ENCODE measurements at regions not wholly inside any gene's neighbourhood (a gene's known extent, or its start where the extent isn't known, plus 50 kb on each side); places are given as distances from the start of the nearest gene placed in this dataset.

DNA sequence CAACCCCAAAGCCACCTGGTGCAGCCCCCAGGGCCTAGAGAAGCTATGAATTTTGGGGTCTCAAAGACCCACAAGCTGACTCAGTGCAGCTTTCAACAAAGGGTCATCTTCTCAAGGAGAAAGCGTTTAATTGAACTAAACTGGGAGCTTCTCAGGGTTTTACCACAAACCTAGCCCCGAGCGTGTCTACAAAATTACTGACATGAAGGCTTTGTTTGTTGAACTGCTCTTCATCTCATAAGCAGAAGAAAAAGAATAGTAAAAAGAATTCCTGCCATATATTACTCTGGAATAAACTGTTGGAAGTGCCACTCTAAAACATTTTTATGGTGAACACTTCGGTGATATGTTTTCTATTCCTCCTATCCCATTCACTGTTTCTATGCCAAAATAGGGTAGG lies 50.8 kb upstream of the INCENP start:
- ATAC-seq: no peak
- no peak for DNase-seq

DNA sequence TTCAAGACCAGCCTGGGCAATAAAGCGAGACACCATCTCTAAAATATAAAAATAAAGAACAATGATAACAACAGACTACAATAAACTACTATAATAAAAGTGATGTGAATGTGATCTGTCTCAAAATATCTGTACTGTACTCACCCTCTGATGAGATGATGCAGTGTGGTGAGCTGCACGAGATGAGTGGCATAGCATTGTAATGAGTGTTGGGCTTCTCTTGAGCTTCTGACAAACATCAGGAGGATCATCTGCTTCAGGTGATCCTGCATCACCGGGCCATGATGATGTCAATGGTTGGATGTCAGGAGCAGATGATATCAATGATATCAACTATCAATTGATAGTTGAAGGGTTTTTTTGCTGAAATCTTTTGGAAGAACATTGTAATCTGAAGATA lies 52.4 kb upstream of the INCENP start:
- ATAC-seq: no peak
- no peak for DNase-seq

DNA sequence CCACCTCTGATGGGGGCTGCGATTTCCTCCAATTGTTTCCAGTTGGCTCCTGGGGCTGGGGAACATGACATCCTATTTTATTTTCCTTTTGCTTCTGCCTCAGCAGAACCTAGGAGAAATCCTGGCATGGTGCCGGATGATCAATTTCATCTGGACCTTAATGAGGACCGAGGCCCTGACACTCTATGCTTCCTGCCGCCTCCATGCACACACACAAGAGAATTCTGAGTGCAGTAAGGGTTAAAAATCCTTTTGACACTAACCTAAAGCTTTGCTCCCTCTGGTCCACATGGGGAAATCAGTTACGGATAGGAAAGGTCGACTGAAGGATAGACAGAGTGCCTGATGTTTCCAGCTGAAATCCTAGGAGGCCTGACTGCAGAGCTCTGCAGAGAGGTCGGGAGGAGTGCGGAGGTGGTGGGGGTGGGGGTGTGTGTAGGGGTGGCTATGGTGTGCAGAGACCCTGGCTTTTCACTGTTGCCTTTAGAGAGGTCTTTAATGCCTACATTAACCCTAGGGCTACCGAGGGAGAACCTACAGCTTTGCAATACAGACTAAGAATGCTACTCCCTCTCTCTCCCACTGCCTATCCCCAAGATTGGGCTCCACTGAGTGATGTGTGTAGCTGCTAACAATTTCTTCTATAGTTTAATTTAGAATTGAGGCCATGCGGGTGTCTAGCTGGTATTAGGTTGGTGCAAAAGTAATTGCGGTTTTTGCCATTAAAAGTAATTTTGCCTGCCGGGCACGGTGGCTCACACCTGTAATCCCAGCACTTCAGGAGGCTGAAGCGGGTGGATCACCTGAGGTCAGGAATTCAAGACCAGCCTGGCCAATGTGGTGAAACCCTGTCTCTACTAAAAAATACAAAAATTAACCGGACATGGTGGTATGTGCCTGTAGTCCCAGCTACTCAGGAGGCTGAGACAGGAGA lies 53.6 kb upstream of the INCENP start:
- ATAC-seq (no peak), DNase-seq (no peak)

DNA sequence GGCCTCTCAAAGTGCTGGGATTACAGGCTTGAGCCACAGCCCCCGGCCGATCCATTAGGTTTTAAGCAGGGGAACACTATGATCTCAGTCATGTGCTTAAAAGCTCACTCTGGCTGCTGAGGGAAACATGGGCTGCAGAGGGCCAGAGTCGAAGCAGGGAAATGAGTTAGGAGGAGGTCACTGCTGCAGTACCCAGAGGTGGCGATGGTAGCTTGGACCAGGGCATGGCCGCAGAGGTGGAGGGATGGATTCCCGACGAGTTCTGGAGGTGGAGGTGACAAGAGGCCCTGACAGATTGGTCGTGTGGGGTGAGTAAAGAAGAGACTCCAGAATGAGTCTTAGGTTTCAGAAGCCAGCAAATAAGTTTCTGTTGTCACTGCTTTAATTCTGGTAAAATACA lies 54.4 kb upstream of the INCENP start:
- ATAC-seq (no peak), DNase-seq (no peak)

- ATAC-seq (no peak), DNase-seq (no peak)
These were observed 55.1 kb upstream of the INCENP start for GRCh38 chr11:62068730-62069129.

DNA sequence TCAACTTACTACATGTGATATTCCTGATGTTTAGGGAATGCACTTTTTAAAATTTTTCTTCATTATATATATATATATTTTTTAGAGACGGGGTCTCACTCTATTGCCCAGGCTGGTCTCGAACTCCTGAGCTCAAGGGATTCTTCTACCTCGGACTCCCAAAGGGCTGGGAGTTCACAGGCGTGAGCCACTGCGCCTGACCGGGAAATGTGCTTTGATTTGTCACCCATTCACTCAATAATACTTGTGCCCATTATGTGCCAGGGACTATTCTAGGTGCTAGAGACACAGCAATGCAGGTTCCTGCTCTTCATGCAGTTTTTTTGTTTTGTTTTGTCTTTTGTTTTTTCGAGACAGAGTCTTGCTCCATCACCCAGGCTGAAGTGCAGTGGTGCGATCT lies 56.1 kb upstream of the INCENP start:
- no peak for DNase-seq
- ATAC-seq: no peak

GRCh38 chr11:62064221-62064620 lies 59.6 kb upstream of the INCENP start:
- ATAC-seq (no peak), DNase-seq (no peak)

DNA sequence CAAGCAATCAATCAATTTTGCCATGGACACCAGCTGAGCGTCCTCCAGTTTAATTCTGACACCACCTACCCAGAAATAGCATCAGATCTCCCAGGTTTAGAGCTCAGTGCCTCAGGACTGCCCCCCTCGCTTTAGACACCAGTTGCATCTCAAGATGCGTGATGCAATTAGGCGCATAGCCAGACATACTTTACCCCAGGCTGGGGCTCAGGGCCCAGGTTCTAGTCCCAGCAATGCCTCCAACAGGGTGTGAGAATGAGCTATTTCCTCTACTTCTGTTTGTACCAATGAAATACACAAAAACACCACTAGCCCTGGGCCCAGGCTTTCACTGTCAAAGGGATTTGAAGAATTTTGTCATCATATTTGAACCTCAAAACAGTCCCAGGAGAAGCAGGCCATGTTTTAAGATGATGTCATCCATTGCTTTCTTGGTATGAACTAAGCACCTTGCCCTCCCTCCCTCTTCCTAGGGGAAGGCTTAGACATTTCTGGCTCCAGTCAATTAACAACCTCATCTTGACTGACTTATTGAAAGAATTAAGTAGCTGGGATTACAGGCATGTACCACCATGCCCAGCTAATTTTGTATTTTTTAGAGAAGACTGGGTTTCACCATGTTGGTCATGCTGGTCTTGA lies 61.5 kb upstream of the INCENP start:
- DNase-seq (no peak), ATAC-seq (no peak)

DNA sequence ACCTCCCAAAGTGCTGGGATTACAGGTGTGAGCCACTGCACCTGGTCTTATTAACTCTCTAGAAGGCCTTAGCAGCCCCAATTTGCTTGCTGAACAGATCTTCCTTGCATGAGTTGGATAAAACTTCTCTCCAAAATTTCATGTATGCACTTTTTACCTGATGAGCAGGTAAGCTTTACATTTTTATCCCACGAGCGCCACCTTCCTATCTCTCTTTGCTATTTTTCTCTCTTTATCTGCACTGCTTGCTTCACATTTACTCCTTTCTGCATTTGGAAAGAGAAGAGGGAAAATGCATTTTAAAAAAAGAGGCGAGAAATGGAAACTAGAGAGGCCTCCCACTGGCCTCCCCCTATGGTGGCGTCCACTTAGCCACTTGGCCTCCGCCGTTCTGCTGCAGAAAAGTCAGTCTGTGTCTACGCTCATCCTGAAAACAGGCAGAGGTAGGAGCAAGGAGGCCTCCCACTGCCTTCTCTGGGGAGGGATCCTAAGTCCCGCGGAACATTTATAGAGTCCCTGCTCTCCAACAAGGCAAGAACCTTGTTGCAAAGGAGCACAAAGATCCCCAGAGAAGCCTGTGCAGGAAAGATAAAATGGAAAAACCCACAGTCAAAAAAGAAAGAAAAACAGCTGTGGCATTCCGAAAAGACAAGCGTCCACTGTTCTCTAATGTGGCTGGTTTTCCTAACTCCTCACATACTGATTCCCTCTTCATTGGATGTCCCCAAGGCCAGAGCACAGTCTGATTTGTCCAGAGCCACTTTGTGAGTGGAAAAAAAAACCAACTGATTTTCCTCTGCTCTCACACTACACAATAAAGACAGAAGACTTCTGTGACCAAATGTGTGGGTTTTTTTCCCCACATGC lies 62.2 kb upstream of the INCENP start:
- DNase-seq (no peak), ATAC-seq (no peak)

GRCh38 chr11:62057069-62057468 lies 66.7 kb upstream of the INCENP start:
- ATAC-seq: no peak

DNA sequence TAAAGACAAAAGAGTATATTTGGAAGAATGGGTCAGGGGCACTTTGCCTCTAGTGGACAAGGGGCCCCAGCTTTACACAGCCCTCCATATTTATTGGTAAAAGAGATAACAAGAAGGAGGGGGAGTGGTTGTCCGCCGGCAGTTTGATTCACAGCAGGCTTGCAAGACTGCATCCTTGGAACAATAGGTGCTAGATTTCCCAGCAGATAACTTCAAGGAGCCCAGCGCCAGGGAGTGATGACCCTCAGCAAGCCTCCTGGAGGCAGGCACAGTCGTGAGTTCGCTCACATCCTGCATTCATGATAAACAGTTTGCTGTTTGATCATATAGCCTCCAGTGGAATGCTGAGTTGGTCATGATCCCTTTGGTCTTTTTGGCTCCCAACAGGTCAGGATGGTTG lies 67.8 kb upstream of the INCENP start:
- DNase-seq: no peak

More at GRCh38 chr11:62057069-62057468, 66.7 kb upstream of the INCENP start:
- DNase-seq: no peak

DNA sequence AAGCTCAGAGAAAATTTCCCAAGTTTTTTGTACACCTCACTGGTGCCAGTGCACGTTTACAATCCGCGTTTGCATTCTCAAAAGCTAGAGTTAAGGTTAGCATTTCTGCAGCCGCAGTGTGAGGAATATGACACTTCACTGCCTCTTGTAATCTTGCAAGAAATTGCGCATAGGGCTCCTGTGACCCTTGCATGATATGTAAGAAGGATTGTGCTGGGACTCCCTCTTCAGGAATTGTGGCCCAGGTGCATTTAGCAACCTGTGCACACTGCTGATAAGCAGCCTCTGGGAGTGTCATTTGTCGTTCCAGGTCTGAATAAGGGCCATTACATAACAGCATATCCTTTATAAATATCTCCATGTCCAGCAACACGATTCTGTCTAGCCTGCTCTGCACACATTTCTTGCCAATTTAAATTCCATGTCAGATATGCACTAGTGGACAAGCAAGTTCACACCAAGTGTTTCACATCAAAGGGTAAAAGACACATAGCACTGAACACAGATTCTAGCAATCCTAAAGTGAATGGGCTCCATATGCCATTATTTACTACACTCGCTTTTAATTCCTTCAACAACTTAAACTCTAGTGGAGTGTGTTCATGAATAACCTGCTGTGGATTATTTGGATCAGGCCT lies 69.2 kb upstream of the INCENP start:
- DNase-seq: no peak
- no peak for ATAC-seq

More for the DNA sequence above, 67.8 kb upstream of the INCENP start:
- ATAC-seq: no peak

- ATAC-seq (no peak), DNase-seq (no peak)
These were observed 69.7 kb upstream of the INCENP start for GRCh38 chr11:62054081-62054480.

DNA sequence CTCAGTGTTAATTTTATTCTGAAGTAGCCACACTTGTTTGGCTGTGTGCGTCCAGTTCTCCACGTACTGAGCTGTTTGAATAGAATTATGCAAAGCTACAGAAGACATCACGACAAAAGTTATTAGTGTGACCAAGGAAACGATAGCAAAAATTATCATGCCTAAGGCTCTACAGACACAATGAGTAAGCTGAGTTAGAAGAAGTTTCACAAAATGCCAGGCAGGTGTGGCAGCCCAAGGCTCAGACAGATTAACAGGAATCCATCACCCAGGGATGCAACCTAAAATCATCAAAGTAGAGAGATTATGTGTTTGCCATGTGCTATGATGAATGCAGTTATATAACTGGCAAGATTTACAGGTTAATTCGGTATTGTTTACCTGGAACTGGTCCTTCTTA lies 73.1 kb upstream of the INCENP start:
- ATAC-seq: no peak
- DNase-seq: no peak

DNA sequence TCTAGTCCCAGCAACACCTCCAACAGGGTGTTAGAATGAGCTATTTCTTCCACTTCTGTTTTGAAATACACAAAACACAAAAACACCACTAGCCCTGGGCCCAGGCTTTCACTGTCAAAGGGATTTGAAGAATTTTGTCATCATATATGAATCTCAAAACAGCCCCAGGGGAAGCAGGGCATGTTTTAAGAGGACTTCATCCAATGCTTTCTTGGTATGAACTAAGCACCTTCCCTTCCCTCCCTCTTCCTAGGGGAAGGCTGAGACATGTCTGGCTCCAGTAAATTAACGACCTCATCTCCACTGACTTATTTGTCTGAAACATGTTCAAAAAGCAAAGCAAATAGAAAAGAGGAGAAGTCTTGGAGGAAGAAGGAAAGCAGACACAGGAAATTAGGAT lies 75.7 kb upstream of the INCENP start:
- ATAC-seq (no peak), DNase-seq (no peak)

DNA sequence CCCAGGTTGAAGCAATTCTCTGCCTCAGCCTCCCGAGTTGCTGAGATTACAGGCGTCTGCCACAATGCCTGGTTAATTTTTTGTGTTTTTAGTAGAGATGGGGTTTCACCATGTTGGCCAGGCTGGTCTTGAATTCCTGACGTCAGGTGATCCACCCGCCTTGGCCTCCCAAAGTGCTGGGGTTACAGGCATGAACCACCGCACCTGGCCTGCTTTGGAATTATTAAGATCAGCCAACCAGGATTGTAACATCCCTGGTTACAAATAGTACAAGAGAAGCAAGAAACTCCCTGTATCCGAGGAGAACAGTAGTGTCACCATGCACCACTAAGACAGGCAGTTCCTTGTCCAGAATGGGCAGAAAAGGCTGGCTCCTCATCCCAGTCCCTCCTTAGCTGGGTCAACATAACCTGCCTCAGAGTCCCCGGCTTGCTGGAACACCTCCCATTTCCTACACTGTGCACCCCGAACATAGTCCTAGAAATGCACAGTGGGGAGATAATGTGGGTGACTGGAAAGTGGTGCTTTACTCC lies 77.2 kb upstream of the INCENP start:
- DNase-seq (no peak), ATAC-seq (no peak)

GRCh38 chr11:62044639-62045121 lies 77.2 kb upstream of the FTH1 start:
- no peak for ATAC-seq
- DNase-seq: no peak

DNA sequence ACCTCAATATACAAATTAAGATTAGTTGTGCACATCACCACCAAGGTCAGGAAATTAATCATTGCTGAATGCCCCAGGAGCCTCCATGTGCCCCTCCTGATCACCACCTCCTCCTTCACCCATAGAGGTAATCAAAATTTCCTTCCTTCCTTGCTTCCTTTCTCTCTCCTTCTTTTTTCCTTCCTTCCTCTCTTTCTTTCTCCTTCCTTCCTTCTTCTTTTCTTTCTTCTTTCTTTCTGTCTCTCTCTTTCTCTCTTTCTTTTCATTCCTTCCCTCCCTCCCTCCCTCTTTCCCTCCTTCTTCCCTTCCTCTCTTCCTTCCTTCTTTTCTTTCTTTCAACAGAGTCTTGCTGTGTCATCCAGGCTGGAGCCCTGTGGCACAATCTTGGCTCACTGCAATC lies 67.9 kb upstream of the FTH1 start:
- DNase-seq: no peak
- ATAC-seq: no peak

DNA sequence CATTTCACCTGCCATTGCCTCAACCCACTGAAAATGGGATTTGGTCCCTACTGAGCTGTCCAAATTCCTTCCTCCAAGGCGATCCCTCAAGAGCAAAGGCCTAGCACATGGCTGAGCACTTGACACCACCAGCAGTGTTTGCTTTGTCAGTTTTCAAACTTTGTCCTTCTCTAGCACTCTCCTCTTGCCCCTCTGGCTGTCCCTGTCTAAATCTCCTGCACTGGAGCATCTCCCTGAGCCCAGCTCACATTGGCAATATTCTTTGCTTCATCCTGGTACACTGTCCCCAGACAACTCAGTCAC lies 66.6 kb upstream of the FTH1 start:
- DNase-seq (no peak), ATAC-seq (no peak)

DNA sequence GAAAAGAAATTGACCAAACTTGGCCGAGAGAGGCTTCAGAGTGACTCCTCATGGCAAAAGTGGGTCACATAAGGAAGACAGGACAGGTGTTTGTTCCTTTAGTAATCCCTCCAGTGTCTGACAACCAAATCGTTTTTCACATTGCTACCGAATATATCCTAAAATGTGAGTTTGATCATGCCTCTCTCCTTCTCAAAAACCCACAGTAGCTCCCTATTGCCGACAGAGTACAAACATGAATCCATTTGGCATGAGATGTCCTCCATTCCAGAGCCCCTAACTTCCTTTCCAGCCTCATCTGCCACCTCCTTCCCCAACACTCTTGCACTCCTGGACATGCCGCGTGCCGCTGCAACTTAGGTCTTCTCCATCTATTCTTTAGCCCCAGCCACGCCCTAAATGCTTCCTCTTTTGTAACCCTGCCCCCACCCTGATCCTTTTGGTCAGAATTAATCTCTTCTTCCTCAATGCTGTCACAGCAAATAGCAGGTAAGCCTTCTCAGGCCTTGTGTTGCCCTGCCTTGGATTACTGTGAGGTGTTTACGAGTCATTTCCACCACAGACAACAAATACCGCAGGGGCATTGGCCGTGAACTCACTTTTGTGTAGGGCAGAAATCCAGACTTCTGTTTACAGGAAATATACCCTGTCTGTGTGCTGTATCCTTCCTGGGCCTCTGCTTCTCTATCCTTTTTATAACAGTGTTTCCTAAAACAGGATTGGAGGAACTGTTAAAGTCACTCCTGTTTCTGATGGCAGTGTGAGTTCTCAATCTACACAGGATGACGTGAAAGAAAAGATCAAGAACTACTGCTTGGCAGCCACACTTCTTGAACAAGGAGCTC lies 66.0 kb upstream of the FTH1 start:
- ATAC-seq (no peak), DNase-seq (no peak)

- DNase-seq: no peak
- ATAC-seq: no peak
These were observed 62.7 kb upstream of the FTH1 start for GRCh38 chr11:62030071-62030684.
